Uterus (tissue), 3 donors: ENCODE measurements at regions not wholly inside any gene's neighbourhood (a gene's known extent, or its start where the extent isn't known, plus 50 kb on each side); places are given as distances from the start of the nearest gene placed in this dataset.

Experiments
- DNase-seq, 2 donors: peaks; one replicate each; pipeline ENCODE4 v3.0.0-alpha.2; 2019 to 2020
- H3K27ac ChIP-seq, 2 donors: fragments of 200-600 bp; sonication (generic); 1 replicate in 1 of 2; 2 replicates in 1 of 2; pipeline ENCODE4 v1.5.1; 2016 to 2018
- H3K27me3 ChIP-seq, 2 donors: fragments of 200-600 bp; sonication (generic); one replicate each; pipeline ENCODE4 v1.5.1; 2018 to 2019; ENCODE audit warnings: control low read depth in 1 of 2
- H3K36me3 ChIP-seq, 2 donors: fragments of 200-600 bp; sonication (generic); one replicate each; pipeline ENCODE4 v1.5.1; 2019; ENCODE audit warnings: control low read depth in 1 of 2
- H3K4me1 ChIP-seq, 2 donors: fragments of 200-600 bp; sonication (generic); one replicate each; pipeline ENCODE4 v1.5.1; 2018 to 2019; ENCODE audit warnings: control low read depth in 1 of 2
- H3K4me3 ChIP-seq, 2 donors: fragments of 200-600 bp; sonication (generic); 1 replicate in 1 of 2; 2 replicates in 1 of 2; pipeline ENCODE4 v1.5.1; 2018 to 2019; ENCODE audit warnings: mild to moderate bottlenecking in 1 of 2
- H3K9me3 ChIP-seq, 2 donors: fragments of 200-600 bp; sonication (generic); one replicate each; pipeline ENCODE4 v1.5.1; 2019; ENCODE audit warnings: control low read depth in 1 of 2
- POLR2A ChIP-seq, 2 donors: fragments of 450-650 bp; IDR thresholded peaks; one replicate each; pipeline ENCODE4 v1.6.1; 2016; ENCODE audit warnings: antibody characterized with exemption in 2 of 2, mild to moderate bottlenecking in 1 of 2, moderate library complexity in 1 of 2
- intact Hi-C: fragments of 100-400 bp; cut with DNase I; formaldehyde crosslinking; loops from one replicate; pipeline ENCODE4 v1.15.1; 2023; ENCODE audit warnings: low total_unique reads
- TF ChIP-seq, protein P1 (sequence below), 4 experiments: fragments of 200-600 bp in 2 of 4; fragments of 450-650 bp in 2 of 4; sonication (generic) in 2 of 4; IDR thresholded peaks; one replicate each; pipeline ENCODE4 v1.5.1; 2016 to 2019; ENCODE audit warnings: antibody characterized with exemption in 4 of 4, mild to moderate bottlenecking in 2 of 4, moderate library complexity in 1 of 4
- donor health status: DM: yes; HTN: yes; CAD: no.

DNA sequence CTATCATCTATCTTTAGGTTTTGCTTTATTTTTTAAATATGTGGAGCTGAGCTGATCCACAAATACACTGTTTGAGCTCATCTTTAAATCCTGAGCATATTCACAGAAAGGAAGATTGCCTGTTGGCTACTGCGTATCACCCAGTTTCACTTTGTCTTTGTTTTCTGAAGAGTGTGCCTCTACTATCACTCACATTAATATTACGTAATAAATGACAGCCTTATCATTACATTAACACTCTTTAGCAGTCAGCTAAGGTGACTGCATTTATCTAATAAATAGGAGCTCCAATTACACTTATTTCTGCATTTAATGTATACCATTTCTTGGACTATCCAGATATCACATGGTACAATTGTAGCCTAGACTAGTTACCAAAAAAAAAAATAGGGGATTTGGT is 511.7 kb downstream of the NR2F1-AS1 start:
- Histone ChIP-seq H3K27me3 (no peaks in the 10 kb centered on the region), H3K9me3 (no peaks in the 10 kb centered on the region), H3K36me3 (no peaks in the 10 kb centered on the region), H3K27ac (no peak overlapping the region), H3K4me3 (no peak overlapping the region), H3K4me1 (no peaks in the 10 kb centered on the region)
- no peak for DNase-seq
- TF ChIP-seq POLR2A (IDR thresholded peaks at IDR 0.05) = no peak
- TF ChIP-seq, protein P1, sequence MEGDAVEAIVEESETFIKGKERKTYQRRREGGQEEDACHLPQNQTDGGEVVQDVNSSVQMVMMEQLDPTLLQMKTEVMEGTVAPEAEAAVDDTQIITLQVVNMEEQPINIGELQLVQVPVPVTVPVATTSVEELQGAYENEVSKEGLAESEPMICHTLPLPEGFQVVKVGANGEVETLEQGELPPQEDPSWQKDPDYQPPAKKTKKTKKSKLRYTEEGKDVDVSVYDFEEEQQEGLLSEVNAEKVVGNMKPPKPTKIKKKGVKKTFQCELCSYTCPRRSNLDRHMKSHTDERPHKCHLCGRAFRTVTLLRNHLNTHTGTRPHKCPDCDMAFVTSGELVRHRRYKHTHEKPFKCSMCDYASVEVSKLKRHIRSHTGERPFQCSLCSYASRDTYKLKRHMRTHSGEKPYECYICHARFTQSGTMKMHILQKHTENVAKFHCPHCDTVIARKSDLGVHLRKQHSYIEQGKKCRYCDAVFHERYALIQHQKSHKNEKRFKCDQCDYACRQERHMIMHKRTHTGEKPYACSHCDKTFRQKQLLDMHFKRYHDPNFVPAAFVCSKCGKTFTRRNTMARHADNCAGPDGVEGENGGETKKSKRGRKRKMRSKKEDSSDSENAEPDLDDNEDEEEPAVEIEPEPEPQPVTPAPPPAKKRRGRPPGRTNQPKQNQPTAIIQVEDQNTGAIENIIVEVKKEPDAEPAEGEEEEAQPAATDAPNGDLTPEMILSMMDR (IDR thresholded peaks at IDR 0.05) = no peak
- intact Hi-C loops = no loop called here

DNA sequence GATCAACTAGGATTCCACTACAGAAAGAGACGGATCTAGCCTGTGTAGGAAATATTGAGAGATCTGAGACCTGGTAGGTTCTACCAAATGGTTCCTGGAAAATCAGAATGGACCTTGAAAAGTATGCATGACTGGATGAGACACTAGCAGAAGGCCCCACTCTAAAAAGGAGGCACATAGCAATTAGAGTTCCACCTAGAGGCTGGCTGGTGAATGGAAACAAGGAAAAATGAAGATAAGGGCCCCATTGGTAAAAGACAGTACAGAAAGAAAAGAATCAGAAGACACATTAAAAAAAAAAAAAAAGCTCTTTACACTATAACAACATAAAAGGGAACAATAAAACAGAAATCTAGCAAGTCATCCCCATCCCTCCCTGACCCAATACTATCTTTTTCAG is 518.5 kb downstream of the NR2F1-AS1 start:
- no peaks in the 10 kb centered on the region for H3K27me3 ChIP-seq
- H3K36me3 ChIP-seq = no peaks in the 10 kb centered on the region
- peaks cover 0 to 5% of the 10 kb centered on the region in 2 donors for H3K4me1 ChIP-seq
- H3K4me3 ChIP-seq = no peak overlapping the region
- no peak overlapping the region for H3K27ac ChIP-seq
- DNase-seq = no peak
- intact Hi-C loops = no loop called here
- no peak for TF ChIP-seq POLR2A (IDR thresholded peaks at IDR 0.05)
- no peaks in the 10 kb centered on the region for H3K9me3 ChIP-seq

DNA sequence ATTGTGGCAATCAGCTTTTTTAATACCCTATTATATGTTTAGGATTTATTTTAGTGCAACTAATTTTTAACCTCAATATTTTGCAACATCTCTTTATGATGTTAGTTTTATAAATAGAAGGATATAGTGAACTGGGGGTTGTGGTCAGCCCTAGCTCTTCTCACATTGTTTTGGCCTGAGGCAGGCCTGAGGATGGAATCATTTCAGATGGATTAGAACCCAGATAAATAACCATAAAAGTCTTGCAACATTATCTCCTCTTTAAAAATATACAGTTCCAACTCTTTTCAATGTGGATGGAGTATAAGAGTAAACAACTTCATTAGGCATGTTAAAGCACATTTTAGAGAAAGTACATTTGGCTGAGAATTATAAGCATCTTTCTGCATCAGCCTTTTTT is 522.7 kb downstream of the NR2F1-AS1 start:
- DNase-seq = no peak
- Histone ChIP-seq H3K36me3 (no peaks in the 10 kb centered on the region), H3K9me3 (no peaks in the 10 kb centered on the region), H3K4me1 (peaks cover 0 to 5% of the 10 kb centered on the region in 2 donors), H3K27me3 (no peaks in the 10 kb centered on the region), H3K27ac (no peak overlapping the region), H3K4me3 (no peak overlapping the region)
- no peak for TF ChIP-seq POLR2A (IDR thresholded peaks at IDR 0.05)
- TF ChIP-seq, protein P1 (IDR thresholded peaks at IDR 0.05) = no peak
- intact Hi-C loops = no loop called here

DNA sequence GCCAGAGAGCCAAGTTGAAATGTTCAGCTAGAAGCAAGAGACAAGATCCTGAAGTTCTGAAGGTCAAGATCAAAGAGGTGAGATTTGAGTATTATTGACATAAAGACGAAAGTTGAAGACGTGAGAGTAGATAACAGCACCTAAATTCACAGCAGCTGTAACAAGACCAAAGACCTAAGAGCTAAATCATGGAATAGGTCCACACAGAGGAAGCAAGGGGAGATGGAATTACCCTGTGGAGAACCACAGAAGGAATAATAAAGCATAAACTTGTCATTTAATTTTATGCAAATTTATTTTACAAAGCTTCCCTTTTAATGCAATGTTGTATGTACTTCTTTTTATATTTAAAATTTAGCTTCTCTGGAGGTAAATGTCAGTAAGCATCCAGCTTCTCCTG is 523.7 kb downstream of the NR2F1-AS1 start:
- H3K4me1 ChIP-seq = peaks cover 0 to 5% of the 10 kb centered on the region in 2 donors
- no peak overlapping the region for H3K4me3 ChIP-seq
- intact Hi-C loops = no loop called here
- H3K27ac ChIP-seq = no peak overlapping the region
- TF ChIP-seq POLR2A (IDR thresholded peaks at IDR 0.05) = no peak
- TF ChIP-seq, protein P1 (IDR thresholded peaks at IDR 0.05) = no peak
- H3K36me3 ChIP-seq = no peaks in the 10 kb centered on the region
- no peaks in the 10 kb centered on the region for H3K9me3 ChIP-seq
- no peak for DNase-seq
- no peaks in the 10 kb centered on the region for H3K27me3 ChIP-seq

DNA sequence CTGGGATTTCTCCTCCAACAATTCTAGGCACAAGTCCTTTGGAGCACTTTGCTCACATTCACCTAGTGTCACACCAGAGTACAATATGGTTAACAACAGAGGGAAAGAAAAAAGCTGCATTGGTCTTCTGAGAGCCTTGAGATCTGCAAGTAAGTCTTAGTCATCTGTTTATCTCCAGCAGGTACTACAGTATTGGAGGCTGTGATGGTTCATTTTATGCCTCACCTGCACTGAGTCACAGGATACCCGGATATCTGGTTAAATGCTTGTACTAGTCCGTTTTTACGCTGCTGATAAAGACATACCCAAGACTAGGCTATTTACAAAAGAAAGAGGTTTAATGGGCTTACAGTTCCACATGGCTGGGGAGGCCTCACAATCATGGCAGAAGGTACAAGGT is 525.0 kb downstream of the NR2F1-AS1 start:
- intact Hi-C loops = no loop called here
- Histone ChIP-seq H3K27ac (no peak overlapping the region), H3K9me3 (no peaks in the 10 kb centered on the region), H3K36me3 (no peaks in the 10 kb centered on the region), H3K27me3 (no peaks in the 10 kb centered on the region), H3K4me3 (no peak overlapping the region), H3K4me1 (peaks cover 0 to 5% of the 10 kb centered on the region in 2 donors)
- TF ChIP-seq POLR2A (IDR thresholded peaks at IDR 0.05) = no peak
- TF ChIP-seq, protein P1 (IDR thresholded peaks at IDR 0.05) = no peak
- DNase-seq = no peak

DNA sequence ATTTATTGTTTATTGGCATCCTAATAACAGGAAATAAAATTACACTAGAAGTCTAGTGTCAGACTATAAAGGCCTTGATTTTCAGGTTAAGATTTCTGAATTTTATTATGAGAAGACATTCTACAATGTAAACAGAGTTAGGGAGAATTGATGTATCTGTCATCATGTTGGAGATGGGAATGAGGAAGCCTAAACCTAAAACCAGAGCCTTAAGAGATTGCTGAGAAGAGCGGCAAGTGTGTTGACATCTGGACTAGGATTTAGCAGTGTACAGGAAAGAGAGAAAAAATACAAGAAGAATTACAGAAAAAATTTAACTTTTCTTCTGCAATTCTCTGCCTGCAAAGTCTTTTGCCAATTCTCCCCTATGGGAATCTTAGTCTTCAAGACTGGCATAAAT is 525.5 kb downstream of the NR2F1-AS1 start:
- H3K4me3 ChIP-seq = no peak overlapping the region
- TF ChIP-seq, protein P1 (IDR thresholded peaks at IDR 0.05) = no peak
- TF ChIP-seq POLR2A (IDR thresholded peaks at IDR 0.05) = no peak
- H3K4me1 ChIP-seq = peaks cover 0 to 5% of the 10 kb centered on the region in 2 donors
- H3K36me3 ChIP-seq = no peaks in the 10 kb centered on the region
- H3K27me3 ChIP-seq = no peaks in the 10 kb centered on the region
- intact Hi-C loops = no loop called here
- H3K27ac ChIP-seq = no peak overlapping the region
- no peaks in the 10 kb centered on the region for H3K9me3 ChIP-seq
- DNase-seq = no peak
